ENCODE measurements at regions not wholly inside any gene's neighbourhood (a gene's known extent, or its start where the extent isn't known, plus 50 kb on each side); places are given as distances from the start of the nearest gene placed in this dataset.

- Histone ChIP-seq H3K4me2 (ENCODE audit: low read depth, low read length, poor library complexity, severe bottlenecking) (no peak overlapping the region), H3K4me3 (ENCODE audit: low read length, poor library complexity, severe bottlenecking) (no peak overlapping the region)
These were observed 127.7 kb upstream of the PZP start for GRCh38 chr12:9335867-9336266.

GRCh38 chr12:9334964-9335363 is 126.8 kb upstream of the PZP start:
- Histone ChIP-seq H3K36me3 (ENCODE audit: insufficient read depth, low read length) (no peaks in the 10 kb centered on the region), H3K4me3 (ENCODE audit: low read length, poor library complexity, severe bottlenecking) (no peak overlapping the region), H3K79me2 (ENCODE audit: insufficient read depth, low read length) (no peaks in the 10 kb centered on the region), H3K9ac (ENCODE audit: low read depth, low read length, poor library complexity, severe bottlenecking) (no peak overlapping the region), H4K20me1 (ENCODE audit: insufficient read depth, low read length, poor library complexity, severe bottlenecking) (no peaks in the 10 kb centered on the region), H3K9me3 (ENCODE audit: insufficient read depth, low read depth, low read length) (no peaks in the 10 kb centered on the region), H3F3A (ENCODE audit: low read depth) (no peaks in the 10 kb centered on the region), H3K9me2 (replicated peaks; ENCODE audit: low read depth, low read length) (no peaks in the 10 kb centered on the region), H3K4me1 (ENCODE audit: insufficient read depth, low read length, poor library complexity, severe bottlenecking) (peaks cover 6% of the 10 kb centered on the region), H3K4me2 (ENCODE audit: low read depth, low read length, poor library complexity, severe bottlenecking) (no peak overlapping the region), H3K27me3 (ENCODE audit: insufficient read depth, low read length, poor library complexity, severe bottlenecking) (no peaks in the 10 kb centered on the region), H2AFZ (ENCODE audit: low read length) (no peak overlapping the region)
- TF ChIP-seq EZH2phosphoT487 (IDR thresholded peaks at IDR 0.05; ENCODE audit: borderline replicate concordance), result no peak
- no peak for TF ChIP-seq CTCF (conservative IDR thresholded peaks at IDR 0.05; ENCODE audit: low read length)

More at GRCh38 chr12:9335867-9336266, 127.7 kb upstream of the PZP start:
- H3K36me3 ChIP-seq (ENCODE audit: insufficient read depth, low read length), result no peaks in the 10 kb centered on the region
- no peaks in the 10 kb centered on the region for H3K79me2 ChIP-seq (ENCODE audit: insufficient read depth, low read length)
- H2AFZ ChIP-seq (ENCODE audit: low read length), result no peak overlapping the region
- TF ChIP-seq CTCF (conservative IDR thresholded peaks at IDR 0.05; ENCODE audit: low read length), result no peak
- TF ChIP-seq EZH2phosphoT487 (IDR thresholded peaks at IDR 0.05; ENCODE audit: borderline replicate concordance), result no peak
- H3K9me2 ChIP-seq (replicated peaks; ENCODE audit: low read depth, low read length), result no peaks in the 10 kb centered on the region
- peaks cover 6% of the 10 kb centered on the region for H3K4me1 ChIP-seq (ENCODE audit: insufficient read depth, low read length, poor library complexity, severe bottlenecking)
- H3K27me3 ChIP-seq (ENCODE audit: insufficient read depth, low read length, poor library complexity, severe bottlenecking), result no peaks in the 10 kb centered on the region
- H3F3A ChIP-seq (ENCODE audit: low read depth), result no peaks in the 10 kb centered on the region
- no peaks in the 10 kb centered on the region for H3K9me3 ChIP-seq (ENCODE audit: insufficient read depth, low read depth, low read length)
- no peak overlapping the region for H3K9ac ChIP-seq (ENCODE audit: low read depth, low read length, poor library complexity, severe bottlenecking)
- H4K20me1 ChIP-seq (ENCODE audit: insufficient read depth, low read length, poor library complexity, severe bottlenecking), result no peaks in the 10 kb centered on the region

DNA sequence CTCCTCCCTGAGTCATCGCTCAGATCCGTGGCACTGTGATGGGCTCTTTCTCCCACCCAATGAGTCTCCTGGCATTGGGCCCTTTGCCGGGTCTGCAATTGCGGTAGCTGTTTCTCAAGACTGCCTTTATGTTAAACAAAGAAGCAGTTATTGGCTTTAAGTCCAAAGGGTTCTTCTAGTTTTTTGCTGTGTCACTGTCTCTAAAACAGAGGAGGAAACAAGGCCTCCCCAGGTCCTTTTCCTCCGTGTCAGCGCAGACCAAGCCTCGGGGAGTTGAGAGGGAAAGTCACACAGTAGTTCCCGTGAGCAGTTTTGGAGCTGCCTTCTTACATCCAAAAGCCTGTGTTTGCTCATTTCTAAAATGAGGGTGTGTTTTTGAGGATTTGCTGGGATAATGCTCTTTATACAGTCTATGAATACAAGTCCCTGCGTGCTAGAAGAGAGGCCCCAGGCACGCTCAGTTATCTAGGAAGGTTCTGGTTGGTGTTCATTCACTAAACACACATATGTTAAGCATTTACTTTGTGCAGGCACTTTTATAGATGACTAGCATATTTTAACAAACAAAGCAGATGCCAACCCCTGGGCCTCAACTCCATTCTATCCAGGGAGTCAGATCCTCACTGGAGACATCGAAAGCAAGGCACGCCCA is 126.0 kb upstream of the PZP start:
- no peak overlapping the region for H3K4me2 ChIP-seq (ENCODE audit: low read depth, low read length, poor library complexity, severe bottlenecking)
- peaks cover 6% of the 10 kb centered on the region for H3K4me1 ChIP-seq (ENCODE audit: insufficient read depth, low read length, poor library complexity, severe bottlenecking)
- no peaks in the 10 kb centered on the region for H3K27me3 ChIP-seq (ENCODE audit: insufficient read depth, low read length, poor library complexity, severe bottlenecking)
- TF ChIP-seq EZH2phosphoT487 (IDR thresholded peaks at IDR 0.05; ENCODE audit: borderline replicate concordance) (no peak), CTCF (conservative IDR thresholded peaks at IDR 0.05; ENCODE audit: low read length) (no peak)
- no peak overlapping the region for H3K4me3 ChIP-seq (ENCODE audit: low read length, poor library complexity, severe bottlenecking)
- no peaks in the 10 kb centered on the region for H3K9me2 ChIP-seq (replicated peaks; ENCODE audit: low read depth, low read length)
- no peak overlapping the region for H2AFZ ChIP-seq (ENCODE audit: low read length)
- peaks cover 2% of the 10 kb centered on the region; the same call in 1 of the 2 replicates for H3F3A ChIP-seq (ENCODE audit: low read depth)
- no peaks in the 10 kb centered on the region for H4K20me1 ChIP-seq (ENCODE audit: insufficient read depth, low read length, poor library complexity, severe bottlenecking)
- no peaks in the 10 kb centered on the region for H3K79me2 ChIP-seq (ENCODE audit: insufficient read depth, low read length)
- H3K36me3 ChIP-seq (ENCODE audit: insufficient read depth, low read length), result no peaks in the 10 kb centered on the region
- no peaks in the 10 kb centered on the region for H3K9me3 ChIP-seq (ENCODE audit: insufficient read depth, low read depth, low read length)
- peak overlapping the region; percentile 5 for H3K9ac ChIP-seq (ENCODE audit: low read depth, low read length, poor library complexity, severe bottlenecking)

All from Loucy (cell line).